Liver (tissue), 3 donors: ENCODE measurements at regions not wholly inside any gene's neighbourhood (a gene's known extent, or its start where the extent isn't known, plus 50 kb on each side); places are given as distances from the start of the nearest gene placed in this dataset.
"Not testable (repeated sequence)": the region's sequence is repeated elsewhere in the genome, so short reads cannot be mapped to it uniquely, and the experiment has no call there.

Experiments
- ATF3 ChIP-seq: IDR thresholded peaks from 2 replicates; pipeline ENCODE4 v1.6.1; 2016; ENCODE audit warnings: antibody characterized with exemption
- CTCF ChIP-seq: fragments of 150-350 bp; IDR thresholded peaks from 2 replicates; pipeline ENCODE4 v1.5.1; 2017; ENCODE audit warnings: improper control_type of control experiment, low read depth, low read length; ENCODE audit not compliant: missing input control
- EGR1 ChIP-seq, 2 donors: IDR thresholded peaks; 2 replicates each; pipeline ENCODE4 v1.6.1; 2016 to 2018; ENCODE audit warnings: antibody characterized with exemption in 2 of 2, low read depth in 2 of 2
- FOXA1 ChIP-seq: IDR thresholded peaks from 2 replicates; pipeline ENCODE4 v1.6.1; 2016; ENCODE audit warnings: antibody characterized with exemption
- FOXA2 ChIP-seq: IDR thresholded peaks from 2 replicates; pipeline ENCODE4 v1.6.1; 2016; ENCODE audit warnings: antibody characterized with exemption
- GABPA ChIP-seq, 2 donors: IDR thresholded peaks in 1 of 2; conservative IDR thresholded peaks in 1 of 2; 2 replicates each; pipeline ENCODE4 v1.6.1; 2016; ENCODE audit warnings: antibody characterized with exemption in 2 of 2, mild to moderate bottlenecking in 1 of 2, moderate library complexity in 1 of 2
- JUND ChIP-seq, 2 donors: IDR thresholded peaks; 2 replicates each; pipeline ENCODE4 v1.6.1; 2016; ENCODE audit warnings: antibody characterized with exemption in 2 of 2
- MAX ChIP-seq: IDR thresholded peaks from 2 replicates; pipeline ENCODE4 v1.6.1; 2016; ENCODE audit warnings: antibody characterized with exemption
- RAD21 ChIP-seq, 2 donors: IDR thresholded peaks; 2 replicates each; pipeline ENCODE4 v1.6.1; 2016; ENCODE audit warnings: antibody characterized with exemption in 2 of 2, mild to moderate bottlenecking in 2 of 2
- REST ChIP-seq: IDR thresholded peaks from 2 replicates; pipeline ENCODE4 v1.6.1; 2016; ENCODE audit warnings: antibody characterized with exemption, mild to moderate bottlenecking
- RXRA ChIP-seq, 2 donors: IDR thresholded peaks; 2 replicates each; pipeline ENCODE4 v1.6.1; 2017 to 2018; ENCODE audit warnings: antibody characterized with exemption in 2 of 2, mild to moderate bottlenecking in 1 of 2
- TAF1 ChIP-seq: conservative IDR thresholded peaks from 2 replicates; pipeline ENCODE4 v1.6.1; 2016; ENCODE audit warnings: antibody characterized with exemption, mild to moderate bottlenecking
- YY1 ChIP-seq: IDR thresholded peaks from 2 replicates; pipeline ENCODE4 v1.6.1; 2016; ENCODE audit warnings: antibody characterized with exemption, mild to moderate bottlenecking
- ZBTB33 ChIP-seq: IDR thresholded peaks from 2 replicates; pipeline ENCODE4 v1.6.1; 2016; ENCODE audit warnings: antibody characterized with exemption
- donor health status: healthy.
- donor health status: healthy.

GRCh38 chr2:55765708-55766107 is 72.1 kb upstream of the PNPT1 start:
- not testable (repeated sequence) for TF ChIP-seq CTCF; MAX; EGR1 (IDR thresholded peaks at IDR 0.05; ENCODE audit: low read depth in 2 of 2); GABPA (IDR thresholded peaks at IDR 0.05 in 1 of 2, conservative IDR thresholded peaks at IDR 0.05 in 1 of 2); ATF3; TAF1; JUND (IDR thresholded peaks at IDR 0.05); FOXA1; RAD21 (IDR thresholded peaks at IDR 0.05); REST; FOXA2; RXRA (IDR thresholded peaks at IDR 0.05); YY1; ZBTB33
